Astrocyte (in vitro differentiated cells and primary cell): ENCODE measurements at regions not wholly inside any gene's neighbourhood (a gene's known extent, or its start where the extent isn't known, plus 50 kb on each side); places are given as distances from the start of the nearest gene placed in this dataset.

Experiments used
- DNase-seq: peaks from one replicate; pipeline ENCODE4 v3.0.0-alpha.2; 2010; ENCODE audit warnings: low read depth
- FAIRE-seq: peaks from 2 replicates; lab custom pipeline; 2011; peaks lifted over from hg19 to GRCh38; lab: Jason Lieb, UNC
- H2AFZ ChIP-seq: 2 replicates; pipeline ENCODE4 v1.6.0; 2012; ENCODE audit warnings: low read depth, low read length, inconsistent platforms
- H3K27ac ChIP-seq: 2 replicates; pipeline ENCODE4 v1.5.1; 2011; ENCODE audit warnings: low read depth, low read length, inconsistent platforms
- H3K27me3 ChIP-seq: 2 replicates; pipeline ENCODE4 v1.6.0; 2011; ENCODE audit warnings: low read length, inconsistent platforms; ENCODE audit not compliant: insufficient read depth
- H3K36me3 ChIP-seq: 2 replicates; pipeline ENCODE4 v1.5.1; 2011; ENCODE audit warnings: low read length, inconsistent platforms; ENCODE audit not compliant: insufficient read depth
- H3K4me1 ChIP-seq: 2 replicates; pipeline ENCODE4 v1.5.1; 2011; ENCODE audit warnings: low read length, inconsistent platforms; ENCODE audit not compliant: insufficient read depth
- H3K4me2 ChIP-seq: 2 replicates; pipeline ENCODE4 v1.6.0; 2012; ENCODE audit warnings: low read length, inconsistent platforms
- H3K4me3 ChIP-seq: 2 replicates; pipeline ENCODE4 v1.5.1; 2011; ENCODE audit warnings: low read depth, mild to moderate bottlenecking, low read length, inconsistent platforms; ENCODE audit not compliant: insufficient read depth
- H3K79me2 ChIP-seq: 2 replicates; pipeline ENCODE4 v1.6.0; 2012; ENCODE audit warnings: mild to moderate bottlenecking, low read length, inconsistent platforms; ENCODE audit not compliant: insufficient read depth
- H3K9ac ChIP-seq: 2 replicates; pipeline ENCODE4 v1.6.0; 2012; ENCODE audit warnings: mild to moderate bottlenecking, low read length, inconsistent platforms
- H3K9me3 ChIP-seq: 2 replicates; pipeline ENCODE4 v1.5.1; 2012; ENCODE audit warnings: low read depth, mild to moderate bottlenecking, low read length, inconsistent platforms; ENCODE audit not compliant: insufficient read depth
- H4K20me1 ChIP-seq: 2 replicates; pipeline ENCODE4 v1.6.0; 2012; ENCODE audit warnings: low read length, inconsistent platforms; ENCODE audit not compliant: insufficient read depth
- H3K27ac Mint-ChIP-seq: one replicate; pipeline ENCODE4 v1.8.0; 2021; ENCODE audit warnings: mild to moderate bottlenecking, mixed read lengths; ENCODE audit not compliant: unreplicated experiment
- H3K27me3 Mint-ChIP-seq: one replicate; pipeline ENCODE4 v1.8.0; 2021; ENCODE audit warnings: low read depth, mixed read lengths; ENCODE audit not compliant: unreplicated experiment
- H3K36me3 Mint-ChIP-seq: one replicate; pipeline ENCODE4 v1.8.0; 2021; ENCODE audit warnings: low read depth, mixed read lengths; ENCODE audit not compliant: unreplicated experiment
- H3K4me1 Mint-ChIP-seq: one replicate; pipeline ENCODE4 v1.8.0; 2021; ENCODE audit warnings: low read depth, mixed read lengths; ENCODE audit not compliant: unreplicated experiment
- H3K4me3 Mint-ChIP-seq: one replicate; pipeline ENCODE4 v1.8.0; 2021; ENCODE audit warnings: mild to moderate bottlenecking, moderate library complexity, mixed read lengths; ENCODE audit not compliant: unreplicated experiment
- H3K9me3 Mint-ChIP-seq: one replicate; pipeline ENCODE4 v1.8.0; 2021; ENCODE audit warnings: mild to moderate bottlenecking, mixed read lengths; ENCODE audit not compliant: unreplicated experiment
- CTCF ChIP-seq: IDR thresholded peaks from 2 replicates; pipeline ENCODE4 v1.5.1; 2011; ENCODE audit warnings: low read depth, mild to moderate bottlenecking, inconsistent platforms, low read length, moderate library complexity; ENCODE audit not compliant: insufficient read depth
- EZH2 ChIP-seq: IDR thresholded peaks from 2 replicates; pipeline ENCODE4 v1.6.1; 2012; ENCODE audit warnings: mild to moderate bottlenecking, low read length, inconsistent platforms; ENCODE audit not compliant: insufficient read depth

- H3K27ac Mint-ChIP-seq = no peak overlapping the region
- FAIRE-seq = no peak
Measured at GRCh38 chrX:39835776-39836175, 262.0 kb downstream of the BCOR start.

GRCh38 chrX:39836802-39837420 is 260.8 kb downstream of the BCOR start:
- H3K27ac Mint-ChIP-seq = no peak overlapping the region
- Histone ChIP-seq H3K4me2 (no peak overlapping the region), H3K27ac (no peak overlapping the region), H4K20me1 (no peaks in the 10 kb centered on the region), H3K4me1 (no peaks in the 10 kb centered on the region), H3K9ac (no peak overlapping the region), H3K36me3 (no peaks in the 10 kb centered on the region), H3K9me3 (no peaks in the 10 kb centered on the region), H3K4me3 (no peak overlapping the region), H2AFZ (no peak overlapping the region), H3K27me3 (no peaks in the 10 kb centered on the region), H3K79me2 (no peaks in the 10 kb centered on the region)
- no peak overlapping the region for H3K4me3 Mint-ChIP-seq
- H3K4me1 Mint-ChIP-seq = peaks cover 3% of the 10 kb centered on the region
- DNase-seq = no peak
- no peaks in the 10 kb centered on the region for H3K9me3 Mint-ChIP-seq
- peaks cover 22% of the 10 kb centered on the region for H3K27me3 Mint-ChIP-seq
- H3K36me3 Mint-ChIP-seq = no peaks in the 10 kb centered on the region
- no peak for TF ChIP-seq EZH2
- no peak for TF ChIP-seq CTCF
- peak; percentile 34 for FAIRE-seq

More at GRCh38 chrX:39835776-39836175, 262.0 kb downstream of the BCOR start:
- no peak for DNase-seq
- no peaks in the 10 kb centered on the region for H3K9me3 ChIP-seq
- Mint-ChIP-seq H3K9me3 (no peaks in the 10 kb centered on the region), H3K4me1 (no peaks in the 10 kb centered on the region), H3K27me3 (peaks cover 22% of the 10 kb centered on the region), H3K4me3 (no peak overlapping the region), H3K36me3 (no peaks in the 10 kb centered on the region)
- H3K9ac ChIP-seq = no peak overlapping the region
- H3K4me1 ChIP-seq = no peaks in the 10 kb centered on the region
- no peak overlapping the region for H3K4me2 ChIP-seq
- no peak overlapping the region for H3K27ac ChIP-seq
- no peaks in the 10 kb centered on the region for H4K20me1 ChIP-seq
- H3K36me3 ChIP-seq = no peaks in the 10 kb centered on the region
- no peak overlapping the region for H3K4me3 ChIP-seq
- no peaks in the 10 kb centered on the region for H3K79me2 ChIP-seq
- no peak overlapping the region for H2AFZ ChIP-seq
- no peak for TF ChIP-seq EZH2
- no peak for TF ChIP-seq CTCF
- no peaks in the 10 kb centered on the region for H3K27me3 ChIP-seq

GRCh38 chrX:39837688-39838087 is 260.1 kb downstream of the BCOR start:
- H3K9me3 Mint-ChIP-seq = no peaks in the 10 kb centered on the region
- Histone ChIP-seq H3K4me2 (no peak overlapping the region), H3K9ac (no peak overlapping the region), H3K4me3 (no peak overlapping the region), H3K9me3 (no peaks in the 10 kb centered on the region), H3K27ac (no peak overlapping the region), H2AFZ (no peak overlapping the region), H4K20me1 (no peaks in the 10 kb centered on the region), H3K4me1 (no peaks in the 10 kb centered on the region), H3K27me3 (no peaks in the 10 kb centered on the region), H3K79me2 (no peaks in the 10 kb centered on the region), H3K36me3 (no peaks in the 10 kb centered on the region)
- TF ChIP-seq CTCF = no peak
- TF ChIP-seq EZH2 = no peak
- FAIRE-seq (no peak), DNase-seq (no peak)
- H3K4me3 Mint-ChIP-seq = no peak overlapping the region
- peaks cover 17% of the 10 kb centered on the region for H3K27me3 Mint-ChIP-seq
- peaks cover 3% of the 10 kb centered on the region for H3K4me1 Mint-ChIP-seq
- no peak overlapping the region for H3K27ac Mint-ChIP-seq
- no peaks in the 10 kb centered on the region for H3K36me3 Mint-ChIP-seq
